NCI-H2081 (cell line): ENCODE measurements at regions not wholly inside any gene's neighbourhood (a gene's known extent, or its start where the extent isn't known, plus 50 kb on each side); places are given as distances from the start of the nearest gene placed in this dataset.
"Not testable (repeated sequence)": the region's sequence is repeated elsewhere in the genome, so short reads cannot be mapped to it uniquely, and the experiment has no call there.

Source experiments
- DNase-seq, 2 experiments: peaks; one replicate each; lab custom pipeline; 2025; lab: John Stamatoyannopoulos, UW

DNA sequence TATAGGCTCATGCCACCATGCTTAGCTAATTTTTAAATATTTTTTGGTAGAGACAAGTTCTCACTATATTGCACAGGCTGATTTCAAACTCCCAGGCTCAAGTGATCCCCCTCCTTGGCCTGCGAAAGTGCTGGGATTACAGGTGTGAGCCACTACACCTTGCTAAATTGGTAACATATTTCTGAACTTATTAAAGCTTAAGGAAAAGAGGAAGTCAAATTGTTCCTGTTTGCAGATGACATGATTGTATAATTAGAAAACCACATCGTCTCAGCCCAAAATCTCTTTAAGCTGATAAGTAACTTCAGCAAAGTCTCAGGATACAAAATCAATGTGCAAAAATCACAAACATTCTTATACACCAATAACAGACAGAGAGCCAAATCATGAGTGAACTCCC lies 248.3 kb upstream of the KITLG start:
- DNase-seq, result not testable (repeated sequence)

DNA sequence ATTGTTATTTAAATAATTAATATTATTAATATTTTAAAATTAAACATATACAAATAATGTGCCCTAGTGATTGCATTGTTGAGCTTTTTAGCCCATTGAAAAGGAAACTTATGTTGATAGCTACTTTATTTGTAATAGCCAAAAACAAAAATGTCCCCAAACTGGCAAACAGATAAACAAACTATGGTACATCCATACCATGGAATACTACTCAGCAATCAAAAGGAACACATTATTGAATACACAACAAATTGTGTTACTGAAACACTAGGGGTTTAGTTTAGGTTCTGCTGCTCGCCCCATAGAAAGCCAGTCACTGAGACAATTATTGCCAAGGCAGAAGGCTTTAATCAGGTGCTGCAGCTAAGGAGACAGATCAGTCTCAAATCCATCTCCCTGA lies 239.7 kb upstream of the KITLG start:
- no peak for DNase-seq

DNA sequence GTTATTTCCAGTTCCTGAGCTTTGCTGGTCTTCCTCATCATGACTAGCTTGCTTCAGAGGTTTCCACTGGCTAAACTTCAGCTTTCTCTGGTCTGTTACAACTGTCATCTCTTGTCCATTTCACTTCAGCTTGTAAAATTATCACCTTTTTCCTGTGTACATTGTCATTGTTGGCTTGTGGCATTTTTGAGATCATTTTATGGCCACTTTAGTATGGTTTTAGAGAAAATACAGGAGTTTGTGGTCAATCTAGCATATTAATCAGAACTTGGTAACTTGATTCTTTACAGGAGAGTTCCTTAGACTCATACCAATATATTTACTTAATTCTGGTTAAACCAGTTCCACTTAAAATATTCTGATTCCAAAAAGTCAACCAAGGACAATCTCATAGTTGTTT lies 235.9 kb upstream of the KITLG start:
- no peak for DNase-seq

DNA sequence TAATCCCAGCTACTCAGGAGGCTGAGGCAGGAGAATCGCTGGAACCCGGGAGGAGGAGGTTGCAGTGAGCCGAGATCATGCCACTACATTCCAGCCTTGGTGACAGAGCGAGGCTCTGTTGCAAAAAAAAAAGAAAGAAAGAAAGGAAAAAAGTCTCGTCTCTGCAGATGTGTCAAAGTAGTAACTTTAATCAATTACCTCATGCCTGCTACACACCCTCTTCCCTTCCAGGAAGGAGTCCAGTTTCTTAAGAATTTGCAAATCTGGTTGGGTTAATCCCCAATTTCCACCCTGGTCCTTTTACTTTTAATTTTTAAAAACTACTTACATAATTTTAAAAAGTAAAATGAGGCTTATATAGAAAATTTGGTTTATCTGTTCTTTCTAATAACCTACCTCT lies 234.5 kb upstream of the KITLG start:
- DNase-seq, result no peak

DNA sequence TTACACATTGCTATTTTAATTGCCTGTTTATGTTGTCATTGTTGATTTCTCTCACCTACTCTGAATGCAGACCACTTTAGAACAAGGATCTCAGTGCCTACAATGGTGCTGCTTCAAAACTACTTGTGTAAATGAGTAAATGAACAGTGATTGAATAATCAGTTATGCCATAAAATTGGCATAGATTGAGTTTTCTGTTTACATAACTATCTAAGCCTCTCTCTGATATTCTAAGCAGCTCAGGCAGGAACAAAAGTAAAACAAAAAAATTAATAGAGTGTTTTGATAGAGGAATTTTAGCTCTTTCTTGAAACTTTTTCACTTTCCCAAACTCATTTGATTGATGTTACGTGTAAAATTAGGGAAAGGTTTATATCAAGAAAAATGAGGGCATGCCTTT lies 232.3 kb upstream of the KITLG start:
- DNase-seq, result no peak

DNA sequence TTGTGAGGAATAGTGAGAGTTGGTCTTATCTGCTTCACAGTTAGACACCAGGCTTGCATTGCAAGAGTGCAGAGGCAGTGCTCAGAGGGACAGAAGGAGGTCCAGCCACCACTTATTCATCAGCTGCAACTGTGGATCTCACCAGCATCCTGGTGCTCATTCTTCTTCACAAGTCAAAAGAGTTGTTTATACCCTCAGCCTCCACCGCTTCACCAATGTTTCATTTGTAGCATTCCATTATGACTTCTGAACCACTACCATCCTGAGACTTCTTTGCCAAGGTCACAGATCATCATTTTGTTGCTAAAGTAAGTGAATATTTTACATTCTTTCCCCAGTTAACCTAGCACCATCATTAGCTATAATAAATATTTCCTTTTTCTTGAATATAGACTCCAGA lies 230.5 kb upstream of the KITLG start:
- DNase-seq, result no peak

DNA sequence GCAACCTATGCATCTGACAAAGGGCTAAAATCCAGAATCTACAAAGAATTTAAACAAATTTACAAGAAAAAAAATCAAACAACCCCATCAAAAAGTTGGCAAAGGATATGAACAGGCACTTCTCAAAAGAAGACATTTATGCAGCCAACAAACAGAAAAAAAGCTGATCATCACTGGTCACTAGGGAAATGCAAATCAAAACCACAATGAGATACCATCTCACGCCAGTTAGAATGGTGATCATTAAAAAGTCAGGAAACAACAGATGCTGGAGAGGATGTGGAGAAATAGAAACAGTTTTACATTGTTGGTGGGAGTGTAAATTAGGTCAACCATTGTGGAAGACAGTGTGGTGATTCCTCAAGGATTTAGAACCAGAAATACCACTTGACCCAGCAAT lies 229.6 kb upstream of the KITLG start:
- DNase-seq, result not testable (repeated sequence)

DNA sequence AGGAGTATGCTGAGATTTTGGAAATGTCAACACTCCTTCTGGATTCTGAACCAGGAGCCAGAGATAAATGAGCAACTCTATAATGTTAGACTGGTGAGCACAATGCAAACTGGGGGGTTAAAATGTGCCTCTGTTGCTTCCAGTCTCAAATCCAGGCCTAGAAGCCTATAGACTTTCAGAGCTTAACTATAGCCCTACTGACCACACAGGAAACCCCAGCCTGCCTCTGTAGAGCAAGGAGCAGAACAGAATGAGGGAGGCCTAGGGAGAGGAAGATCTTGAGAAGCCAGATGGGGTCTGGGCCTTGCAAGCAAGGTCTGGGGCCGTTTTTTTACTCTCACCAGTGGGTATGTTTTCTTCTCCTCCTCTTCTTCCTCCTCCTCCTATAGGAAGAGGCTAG lies 225.4 kb upstream of the KITLG start:
- DNase-seq, result no peak

DNA sequence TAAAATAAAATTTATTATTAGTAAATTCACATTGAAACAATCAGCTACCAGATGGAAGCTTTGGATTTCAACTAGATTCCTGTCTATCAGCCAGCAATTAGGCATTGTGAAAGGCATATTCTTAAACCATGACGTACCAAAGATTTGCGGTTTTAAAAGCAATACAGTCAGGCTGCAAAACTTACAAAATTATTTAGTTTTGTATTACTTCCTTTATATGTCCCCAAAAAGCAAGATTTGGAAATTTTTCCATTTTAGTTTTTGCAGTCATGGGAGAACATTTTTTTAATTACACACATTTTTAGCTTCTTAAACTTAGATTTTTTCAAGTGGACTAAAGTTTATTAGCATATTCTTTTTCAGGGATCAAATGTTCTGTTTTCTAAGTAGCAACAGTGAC lies 225.0 kb upstream of the KITLG start:
- no peak for DNase-seq

DNA sequence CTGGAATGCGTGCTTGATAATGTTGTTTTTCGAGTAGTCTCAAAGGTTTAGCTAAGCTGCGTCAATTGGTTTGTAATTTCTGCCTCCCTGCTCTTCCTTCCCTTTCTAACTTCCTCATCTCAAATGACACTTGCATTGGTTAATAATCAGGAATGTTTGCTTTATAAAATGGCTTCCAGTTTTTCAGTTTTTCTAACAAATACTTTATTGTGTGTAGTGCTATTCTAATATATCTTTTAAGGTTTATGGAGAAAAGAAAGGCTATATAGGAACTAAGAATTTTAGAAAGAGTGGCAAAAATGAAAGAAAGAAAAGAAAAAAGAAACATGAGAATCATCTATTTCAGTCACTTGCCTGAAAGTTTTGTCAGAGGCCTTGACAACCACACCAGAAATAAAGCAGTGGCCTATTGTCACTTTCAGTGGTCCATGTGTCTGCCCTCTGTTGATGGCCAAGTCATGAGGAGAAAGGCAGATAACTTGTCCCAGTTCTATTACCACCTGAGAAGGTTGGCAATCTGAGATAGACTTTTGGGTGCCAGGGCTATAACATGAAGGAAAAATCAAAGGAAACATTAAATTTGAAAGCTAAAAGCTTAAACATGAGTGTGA lies 221.9 kb upstream of the KITLG start:
- DNase-seq, result no peak

DNA sequence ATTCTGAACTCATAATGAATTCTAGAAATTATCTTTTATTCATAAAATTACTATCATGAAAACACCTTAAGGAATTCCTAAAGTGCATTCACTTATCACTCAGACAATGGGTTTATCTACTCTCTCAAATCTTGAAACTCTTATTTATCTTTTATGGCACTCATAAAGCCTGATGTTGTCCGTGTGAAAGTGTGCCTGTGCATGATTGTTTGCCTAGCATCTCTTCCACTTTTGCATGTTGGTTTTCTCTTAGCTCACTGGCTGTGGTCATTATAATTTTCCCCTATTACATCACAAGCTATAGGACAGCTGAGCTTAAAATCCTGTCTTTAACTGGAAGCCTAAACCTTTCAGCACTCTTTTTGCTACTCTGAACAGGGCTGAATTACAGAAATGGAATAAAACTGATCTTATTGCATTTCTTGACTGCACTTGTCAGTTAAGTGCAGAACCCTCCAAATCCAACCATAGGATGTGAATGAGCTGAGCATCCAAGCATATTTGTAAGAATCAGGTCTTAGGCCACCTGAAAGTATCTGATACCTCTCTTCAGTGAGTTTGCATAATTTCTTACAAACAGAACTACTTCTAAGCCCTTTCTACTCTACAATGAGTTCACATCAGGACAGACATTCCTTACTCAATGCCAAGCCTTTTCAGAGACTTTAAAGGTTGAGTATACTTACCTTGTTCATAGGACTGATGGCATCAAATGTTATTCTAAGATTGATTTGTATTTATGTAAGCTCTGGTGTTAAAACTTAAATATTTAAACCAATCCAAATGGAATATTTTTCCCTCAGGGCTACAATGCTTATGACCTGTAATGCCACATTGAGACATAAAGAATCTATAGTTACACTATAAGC lies 221.2 kb upstream of the KITLG start:
- DNase-seq, result no peak

DNA sequence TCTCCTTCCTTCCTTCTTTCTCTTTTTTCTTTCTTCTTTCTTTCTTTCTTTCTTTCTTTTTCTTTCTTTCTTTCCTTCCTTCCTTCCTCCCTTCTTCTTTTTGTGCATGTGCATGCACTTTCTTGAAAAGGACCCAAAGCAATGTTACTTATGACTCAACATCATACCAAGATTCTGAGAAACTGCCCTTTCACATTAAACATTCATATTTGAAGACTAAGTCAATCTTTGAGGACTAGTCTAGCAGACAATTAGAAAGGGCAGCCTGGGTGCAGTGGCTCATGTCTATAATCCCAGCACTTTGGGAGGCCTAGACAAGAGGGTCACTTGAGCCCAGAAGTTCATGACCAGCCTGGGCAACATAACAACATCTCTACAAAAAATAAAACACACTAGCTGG lies 212.8 kb upstream of the KITLG start:
- no peak for DNase-seq

DNA sequence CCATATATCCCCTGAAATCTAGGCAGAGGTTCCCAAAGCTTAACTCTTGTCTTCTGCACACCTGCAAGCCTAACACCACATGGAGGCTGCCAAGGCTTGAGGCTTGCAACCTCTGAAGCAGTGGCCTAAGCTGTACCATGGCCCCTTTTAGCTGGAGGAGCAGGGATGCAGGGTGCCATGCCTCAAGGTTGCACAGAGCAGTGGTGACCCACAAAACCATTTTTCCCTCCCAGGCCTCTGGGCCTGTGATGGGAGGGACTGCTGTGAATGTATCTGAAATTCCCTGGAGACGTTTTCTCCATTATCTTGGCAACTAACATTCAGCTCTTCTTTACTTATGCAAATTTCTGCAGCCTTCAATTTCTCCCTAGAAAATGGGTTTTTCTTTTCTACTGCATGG lies 210.0 kb upstream of the KITLG start:
- DNase-seq, result no peak

DNA sequence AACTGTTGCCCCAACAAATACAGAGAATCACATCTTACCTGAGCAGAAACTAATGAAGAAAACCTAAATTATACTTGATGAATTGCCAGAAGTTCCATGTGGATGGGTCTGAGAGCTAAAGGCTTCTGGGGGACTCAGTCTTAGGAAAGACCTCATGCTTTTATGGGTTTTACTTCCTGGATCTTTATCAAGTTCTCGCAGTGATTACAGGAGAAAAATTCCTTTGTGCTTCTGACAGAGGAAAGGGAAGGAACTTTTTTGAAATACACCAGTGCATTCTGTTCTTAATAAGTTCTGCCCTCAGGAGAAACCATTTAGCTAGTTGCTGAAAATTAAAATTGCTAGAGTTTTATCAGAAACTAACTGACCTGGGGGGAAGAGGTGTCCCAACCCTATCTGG lies 203.9 kb upstream of the KITLG start:
- DNase-seq, result no peak

DNA sequence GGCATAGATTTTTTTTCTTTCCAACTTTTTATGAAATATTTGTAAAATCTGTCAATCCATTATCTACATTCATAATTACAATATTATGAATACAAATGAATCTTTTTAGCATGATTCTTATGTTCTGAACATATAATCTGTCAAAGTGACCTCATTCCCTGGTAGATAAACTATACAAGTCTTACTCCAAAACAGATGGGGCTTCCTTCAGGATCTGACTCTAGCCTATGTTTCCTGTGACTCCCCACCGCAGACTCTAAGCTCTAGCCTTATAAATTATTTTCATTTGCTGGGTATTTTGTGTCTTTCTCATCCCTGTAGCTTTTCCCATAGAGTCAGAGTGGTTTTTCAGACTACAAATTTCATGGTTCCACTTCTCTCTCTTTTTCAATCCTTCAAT lies 202.1 kb upstream of the KITLG start:
- DNase-seq, result no peak

DNA sequence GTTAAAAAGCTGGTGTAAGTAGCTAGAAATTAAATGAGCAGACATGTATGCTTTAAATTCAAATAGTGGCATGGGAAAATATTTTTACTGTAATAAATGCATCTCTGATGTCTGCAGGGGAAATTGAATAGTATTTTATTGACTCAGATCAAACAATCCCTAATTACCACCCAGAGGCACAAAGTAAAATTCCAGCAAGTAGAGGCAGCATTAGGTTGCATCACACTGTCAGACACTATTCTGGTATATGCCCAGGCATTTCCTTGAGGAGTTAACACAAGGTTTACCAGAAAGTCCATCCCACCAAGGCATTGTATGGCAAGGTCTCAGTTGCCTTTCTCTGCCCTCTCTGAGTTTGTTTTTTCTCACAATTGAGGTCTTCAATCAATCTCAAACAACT lies 201.6 kb upstream of the KITLG start:
- no peak for DNase-seq

DNA sequence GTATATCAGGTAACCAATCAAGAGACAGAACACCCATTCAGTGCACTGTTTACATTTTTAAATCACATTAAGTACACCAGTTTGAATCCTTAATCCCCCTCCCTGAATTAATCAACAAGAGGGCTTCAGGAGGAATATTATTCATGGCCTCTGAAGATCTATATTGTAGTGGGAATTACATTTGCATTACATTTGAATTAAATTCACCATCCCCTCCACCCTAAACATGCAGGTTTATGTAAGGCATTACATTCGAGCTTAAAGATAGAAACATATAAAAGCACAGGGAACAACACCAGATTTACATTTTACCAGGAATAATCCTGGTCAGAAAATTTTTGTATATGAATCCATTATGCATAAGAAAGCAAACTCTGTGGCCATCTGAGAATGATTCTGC lies 197.8 kb upstream of the KITLG start:
- DNase-seq, result no peak

DNA sequence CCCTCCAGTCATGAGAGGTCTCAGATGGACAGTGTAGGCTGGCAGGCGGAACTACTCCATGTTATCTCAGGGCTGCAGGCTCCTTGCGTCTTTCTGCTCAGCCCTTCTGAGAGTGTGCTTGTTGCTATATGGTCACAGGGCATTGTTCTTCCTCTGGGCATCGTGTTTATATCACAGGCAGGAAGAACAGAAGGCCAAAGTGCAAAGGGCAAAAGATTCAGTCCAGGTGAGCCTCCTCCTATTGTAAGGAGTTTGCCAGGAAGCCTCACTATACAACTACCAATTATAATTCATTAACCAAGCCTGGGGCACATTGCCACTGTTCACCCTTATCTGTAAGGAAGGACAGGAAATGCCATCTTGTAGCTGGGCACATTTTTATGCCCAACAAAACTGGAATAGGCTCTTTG lies 195.5 kb upstream of the KITLG start:
- no peak for DNase-seq

DNA sequence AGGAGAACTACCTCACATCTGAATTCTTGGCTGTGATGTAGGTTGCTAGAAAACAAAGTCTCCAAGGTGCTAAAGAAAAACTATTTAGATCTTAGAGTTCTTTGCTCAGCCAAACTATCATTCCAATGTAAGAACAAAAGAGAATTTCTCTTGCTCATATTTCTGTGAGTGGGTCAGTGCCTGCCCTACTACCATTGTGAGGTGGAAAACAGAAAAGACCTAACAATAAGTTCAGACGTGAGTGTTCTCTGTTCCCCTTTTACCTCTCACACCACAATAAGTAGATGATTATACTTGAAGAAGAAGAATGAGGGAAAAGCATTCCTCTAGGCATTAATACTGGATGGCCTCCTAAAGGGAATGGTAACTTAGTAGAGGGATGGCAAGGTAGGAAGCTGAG lies 187.4 kb upstream of the KITLG start:
- DNase-seq, result no peak

DNA sequence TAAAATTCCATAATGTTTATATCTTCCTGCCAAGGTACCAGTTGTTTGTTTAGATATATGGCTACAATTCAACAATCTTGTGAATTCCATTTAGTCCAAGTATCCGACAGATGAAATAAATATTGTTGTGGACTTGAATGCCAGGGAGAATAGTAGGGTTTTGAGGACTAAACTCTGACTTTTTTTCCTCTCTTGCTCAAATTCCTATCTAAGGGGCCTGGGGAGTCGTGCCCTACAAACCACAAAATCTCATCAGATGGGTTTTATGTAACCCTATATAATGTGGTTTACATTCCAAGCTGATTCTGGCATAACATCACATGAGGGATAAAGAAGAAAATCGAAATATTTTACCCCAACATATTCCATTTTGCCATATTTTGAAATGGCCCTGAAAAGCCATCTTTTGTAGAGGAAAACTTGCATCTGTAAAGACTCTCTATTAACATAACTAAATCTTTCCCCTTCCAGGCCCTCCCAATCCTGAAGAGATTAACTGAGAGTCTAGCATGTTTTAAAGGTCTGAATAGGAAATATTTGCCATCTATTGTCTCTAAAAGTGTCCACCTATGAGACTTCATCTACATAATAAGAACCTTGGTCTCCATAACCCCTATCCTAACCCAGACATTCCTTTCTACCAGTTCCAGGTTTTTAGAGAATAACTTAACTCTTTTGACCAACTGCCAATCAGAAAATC lies 184.7 kb upstream of the KITLG start:
- DNase-seq, result no peak

DNA sequence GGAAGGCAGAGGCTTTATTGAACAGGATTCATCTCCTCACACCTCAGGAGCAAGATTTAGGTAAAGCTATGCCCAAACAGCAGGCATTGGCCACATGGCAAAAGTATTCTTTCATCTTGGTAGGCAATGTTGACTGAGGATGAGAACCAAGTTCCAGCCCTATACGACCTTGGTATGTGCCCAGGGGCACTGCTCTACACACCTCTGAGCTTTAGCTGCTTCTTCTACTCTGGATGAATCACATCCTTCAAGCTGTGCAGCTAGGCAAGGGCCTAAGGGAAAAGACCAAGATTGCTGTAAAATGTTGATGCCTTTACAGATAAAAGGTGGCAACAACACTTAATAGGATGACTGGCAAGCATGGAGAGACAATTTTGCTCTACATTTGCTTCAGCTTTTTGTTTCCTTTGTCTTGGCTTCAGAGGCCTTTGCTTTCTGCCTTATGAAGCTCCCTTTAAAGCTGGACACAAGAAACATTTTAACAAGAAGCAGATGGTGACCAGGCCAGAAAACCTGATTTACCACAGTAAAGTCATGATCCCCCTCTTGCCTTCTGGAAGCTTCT lies 183.3 kb upstream of the KITLG start:
- DNase-seq, result no peak

DNA sequence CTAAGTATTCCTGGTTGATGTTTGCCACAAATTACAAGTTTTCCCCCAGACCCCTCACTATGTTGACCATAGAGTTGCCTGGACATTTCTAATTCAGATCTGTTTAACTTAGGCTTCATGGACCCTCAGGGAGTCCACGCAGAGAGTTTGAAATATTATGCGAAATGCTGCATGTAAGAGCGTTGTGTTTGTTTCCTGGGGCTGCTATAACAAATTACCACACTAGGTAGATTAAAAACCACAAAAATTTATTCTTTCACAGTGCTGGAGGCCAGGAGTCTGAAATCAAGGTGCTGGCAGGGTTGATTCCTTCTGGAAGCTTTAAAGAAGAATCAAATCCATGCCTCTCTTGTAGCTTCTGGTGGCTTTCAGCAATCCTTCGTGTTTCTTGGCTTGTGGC lies 177.9 kb upstream of the KITLG start:
- DNase-seq, result no peak

DNA sequence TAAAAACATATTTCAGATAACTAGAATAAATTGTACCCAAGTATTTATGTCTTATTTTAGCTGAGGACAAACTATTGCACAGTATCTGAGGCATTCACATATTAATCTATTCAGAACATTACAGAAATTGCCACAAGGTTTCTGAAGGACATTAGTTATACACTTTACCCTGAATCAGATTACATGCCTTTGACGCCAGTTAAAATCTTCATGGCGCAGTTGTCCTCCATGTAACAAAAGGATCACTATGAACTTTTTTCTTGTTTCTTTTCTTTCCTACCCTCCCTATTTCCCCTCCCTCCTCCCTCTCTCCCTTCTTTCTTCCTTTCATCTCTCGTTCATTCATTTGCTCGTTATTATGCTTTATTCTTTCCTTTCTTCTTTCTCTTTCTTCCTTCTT lies 176.6 kb upstream of the KITLG start:
- DNase-seq, result no peak
